SU-DHL-6 (cell line): ENCODE measurements at regions not wholly inside any gene's neighbourhood (a gene's known extent, or its start where the extent isn't known, plus 50 kb on each side); places are given as distances from the start of the nearest gene placed in this dataset.

Experiments used
- H2AFZ ChIP-seq: fragments of 200-600 bp; sonication (generic); 2 replicates; pipeline ENCODE4 v1.6.1; 2014; ENCODE audit warnings: low read depth, mild to moderate bottlenecking, moderate library complexity, mixed read lengths, antibody characterized with exemption, low read length; ENCODE audit not compliant: severe bottlenecking
- H3F3A ChIP-seq: fragments of 200-600 bp; shearing (Covaris generic); 2 replicates; pipeline ENCODE4 v1.6.0; 2016; ENCODE audit warnings: antibody characterized with exemption, mild to moderate bottlenecking; ENCODE audit not compliant: insufficient read depth
- H3K27ac ChIP-seq: fragments of 200-600 bp; sonication (generic); 2 replicates; pipeline ENCODE4 v1.5.1; 2016; ENCODE audit warnings: low read depth, mild to moderate bottlenecking, low read length, moderate library complexity, mixed read lengths
- H3K27me3 ChIP-seq: fragments of 200-600 bp; sonication (generic), shearing (Covaris generic); 2 replicates; pipeline ENCODE4 v1.6.0; 2014; ENCODE audit warnings: mild to moderate bottlenecking, low read length
- H3K36me3 ChIP-seq: fragments of 200-600 bp; sonication (generic); 2 replicates; pipeline ENCODE4 v1.6.1; 2014; ENCODE audit warnings: mild to moderate bottlenecking, low read length, mixed read lengths
- H3K4me2 ChIP-seq: fragments of 300-600, 200-600 bp; shearing (Covaris generic), sonication (generic); 2 replicates; pipeline ENCODE4 v1.6.0; 2014; ENCODE audit warnings: low read length, low read depth, mild to moderate bottlenecking; ENCODE audit not compliant: poor library complexity, severe bottlenecking
- H3K4me3 ChIP-seq: fragments of 200-600 bp; sonication (generic); 2 replicates; pipeline ENCODE4 v1.5.1; 2014; ENCODE audit warnings: antibody characterized with exemption, low read length, mild to moderate bottlenecking, mixed read lengths; ENCODE audit not compliant: insufficient read depth, poor library complexity, severe bottlenecking
- H3K79me2 ChIP-seq: fragments of 200-600 bp; sonication (generic); 2 replicates; pipeline ENCODE4 v1.6.1; 2014; ENCODE audit warnings: mild to moderate bottlenecking, low read length, moderate library complexity; ENCODE audit not compliant: insufficient read depth
- H3K9ac ChIP-seq: fragments of 200-600 bp; sonication (generic); 2 replicates; pipeline ENCODE4 v1.7.0; 2014; ENCODE audit warnings: mild to moderate bottlenecking, low read length
- H3K9me2 ChIP-seq: fragments of 200-600 bp; sonication (generic); replicated peaks from 2 replicates; pipeline ENCODE4 v1.6.1; 2014; ENCODE audit warnings: low read length; ENCODE audit not compliant: insufficient read depth
- H3K9me3 ChIP-seq: fragments of 200-600 bp; sonication (generic); 2 replicates; pipeline ENCODE4 v1.6.1; 2014; ENCODE audit warnings: low read length, mixed read lengths; ENCODE audit not compliant: insufficient read depth
- H4K20me1 ChIP-seq: fragments of 200-600 bp; sonication (generic); 2 replicates; pipeline ENCODE4 v1.6.1; 2014; ENCODE audit warnings: low read depth, mild to moderate bottlenecking, antibody characterized with exemption, low read length, moderate library complexity, mixed read lengths
- CTCF ChIP-seq: fragments of 200-600 bp; sonication (generic); IDR thresholded peaks from one replicate; pipeline ENCODE4 v1.5.1; 2017; ENCODE audit warnings: antibody characterized with exemption, mild to moderate bottlenecking, low read length, moderate library complexity; ENCODE audit not compliant: insufficient read depth, poor library complexity, severe bottlenecking
- EZH2phosphoT487 ChIP-seq: fragments of 200-600 bp; sonication (generic), shearing (Covaris generic); conservative IDR thresholded peaks from 2 replicates; pipeline ENCODE4 v1.6.1; 2018; ENCODE audit warnings: mild to moderate bottlenecking, antibody characterized with exemption, low read length, moderate library complexity, mixed read lengths

GRCh38 chr12:69026336-69026735 is 93.4 kb upstream of the CPM start:
- no peaks in the 10 kb centered on the region for H4K20me1 ChIP-seq
- H3K79me2 ChIP-seq = no peaks in the 10 kb centered on the region
- H3K9me2 ChIP-seq = no peaks in the 10 kb centered on the region
- no peak overlapping the region for H3K4me2 ChIP-seq
- no peaks in the 10 kb centered on the region for H3F3A ChIP-seq
- no peak overlapping the region for H3K9ac ChIP-seq
- no peaks in the 10 kb centered on the region for H3K27me3 ChIP-seq
- H2AFZ ChIP-seq = no peak overlapping the region
- no peak overlapping the region for H3K27ac ChIP-seq
- no peaks in the 10 kb centered on the region for H3K9me3 ChIP-seq
- H3K4me3 ChIP-seq = no peak overlapping the region
- TF ChIP-seq EZH2phosphoT487 (no peak), CTCF (no peak)
- H3K36me3 ChIP-seq = no peaks in the 10 kb centered on the region

DNA sequence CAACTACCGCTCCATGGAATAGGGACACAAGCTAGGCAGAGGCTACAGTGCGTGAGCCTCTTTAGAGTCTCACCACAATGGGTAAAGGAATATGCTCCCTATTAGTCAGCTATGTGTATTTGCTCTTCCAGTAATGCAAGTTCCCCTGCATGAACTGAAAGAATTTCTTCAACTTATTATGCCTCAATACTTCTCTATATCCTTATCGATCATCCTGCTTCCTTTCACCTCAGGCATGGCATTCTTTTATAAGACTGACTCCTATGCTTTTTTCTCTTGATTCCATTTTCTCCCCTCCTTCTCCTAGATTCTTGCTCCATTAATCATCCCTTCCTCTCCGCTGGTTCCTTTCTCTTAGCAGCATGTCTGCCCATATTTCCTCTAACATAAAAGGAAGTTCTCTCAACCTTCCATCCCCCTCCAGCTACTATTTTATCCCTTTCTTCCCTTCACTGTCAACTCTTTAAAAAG is 94.5 kb upstream of the CPM start:
- no peak overlapping the region for H3K27ac ChIP-seq
- no peaks in the 10 kb centered on the region for H3K9me3 ChIP-seq
- no peaks in the 10 kb centered on the region for H3F3A ChIP-seq
- H3K9ac ChIP-seq = no peak overlapping the region
- no peaks in the 10 kb centered on the region for H4K20me1 ChIP-seq
- no peak overlapping the region for H2AFZ ChIP-seq
- H3K36me3 ChIP-seq = no peaks in the 10 kb centered on the region
- H3K79me2 ChIP-seq = no peaks in the 10 kb centered on the region
- H3K27me3 ChIP-seq = no peaks in the 10 kb centered on the region
- TF ChIP-seq CTCF (no peak), EZH2phosphoT487 (no peak)
- no peaks in the 10 kb centered on the region for H3K9me2 ChIP-seq
- no peak overlapping the region for H3K4me3 ChIP-seq
- H3K4me2 ChIP-seq = no peak overlapping the region

DNA sequence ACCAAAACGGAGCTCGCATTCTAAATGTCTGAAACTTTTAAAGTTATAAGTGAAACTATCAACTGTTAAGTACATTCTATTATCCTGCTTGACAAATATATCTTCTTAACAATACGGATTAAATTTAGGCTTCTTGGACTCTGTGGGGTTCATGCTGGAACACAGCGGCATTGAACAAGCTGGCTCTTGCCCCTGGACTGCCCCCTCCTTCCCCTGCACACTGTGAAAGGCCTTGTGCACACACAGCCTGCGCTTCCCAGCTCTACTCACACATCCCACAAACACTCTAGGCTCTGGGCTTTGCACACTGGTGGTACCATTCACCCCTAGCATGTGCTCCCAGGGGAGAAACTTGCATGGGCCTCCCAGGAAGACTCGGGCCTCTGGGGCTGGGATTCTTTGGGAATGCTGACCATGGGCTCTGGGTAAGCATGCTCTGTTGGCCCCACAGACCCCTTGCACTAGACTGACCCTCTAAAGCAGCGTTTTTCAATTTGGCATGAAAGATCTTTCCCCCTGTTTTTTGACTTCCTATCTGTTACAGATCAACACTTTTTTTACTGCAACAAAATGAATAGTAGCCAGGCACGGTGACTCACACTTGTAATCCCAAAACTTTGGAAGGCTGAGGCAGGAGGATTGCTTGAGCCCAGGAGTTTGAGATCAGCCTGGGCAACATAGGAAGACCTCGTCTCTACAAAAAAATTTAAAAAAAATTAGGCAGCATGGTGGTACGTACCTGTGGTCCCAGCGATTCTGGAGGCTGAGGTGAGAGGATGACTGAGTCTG is 96.2 kb upstream of the CPM start:
- no peak overlapping the region for H3K4me3 ChIP-seq
- no peaks in the 10 kb centered on the region for H3K36me3 ChIP-seq
- H3K9ac ChIP-seq = no peak overlapping the region
- no peaks in the 10 kb centered on the region for H3K9me2 ChIP-seq
- no peaks in the 10 kb centered on the region for H3K9me3 ChIP-seq
- H4K20me1 ChIP-seq = no peaks in the 10 kb centered on the region
- no peak overlapping the region for H2AFZ ChIP-seq
- TF ChIP-seq CTCF (no peak), EZH2phosphoT487 (no peak)
- H3F3A ChIP-seq = no peaks in the 10 kb centered on the region
- no peaks in the 10 kb centered on the region for H3K79me2 ChIP-seq
- H3K4me2 ChIP-seq = no peak overlapping the region
- H3K27ac ChIP-seq = no peak overlapping the region
- H3K27me3 ChIP-seq = no peaks in the 10 kb centered on the region
